Glutamatergic neuron (in vitro differentiated cells): ENCODE measurements at regions not wholly inside any gene's neighbourhood (a gene's known extent, or its start where the extent isn't known, plus 50 kb on each side); places are given as distances from the start of the nearest gene placed in this dataset.

Source experiments
- DNase-seq: peaks from one replicate; pipeline ENCODE4 v3.0.0; 2022
- H3K27ac Mint-ChIP-seq: one replicate; pipeline ENCODE4 v1.8.0; 2020; ENCODE audit warnings: mild to moderate bottlenecking, mixed read lengths, inconsistent platforms; ENCODE audit not compliant: unreplicated experiment
- H3K27me3 Mint-ChIP-seq: one replicate; pipeline ENCODE4 v1.8.0; 2020; ENCODE audit warnings: mild to moderate bottlenecking, moderate library complexity, mixed read lengths, inconsistent platforms; ENCODE audit not compliant: unreplicated experiment
- H3K36me3 Mint-ChIP-seq: one replicate; pipeline ENCODE4 v1.8.0; 2020; ENCODE audit warnings: mild to moderate bottlenecking, mixed read lengths, inconsistent platforms; ENCODE audit not compliant: unreplicated experiment
- H3K4me1 Mint-ChIP-seq: one replicate; pipeline ENCODE4 v1.8.0; 2020; ENCODE audit warnings: mild to moderate bottlenecking, low read depth, mixed read lengths, inconsistent platforms; ENCODE audit not compliant: unreplicated experiment
- H3K4me3 Mint-ChIP-seq: one replicate; pipeline ENCODE4 v1.8.0; 2020; ENCODE audit warnings: mild to moderate bottlenecking, mixed read lengths, inconsistent platforms; ENCODE audit not compliant: unreplicated experiment
- H3K9me3 Mint-ChIP-seq: one replicate; pipeline ENCODE4 v1.8.0; 2020; ENCODE audit warnings: mild to moderate bottlenecking, moderate library complexity, mixed read lengths, inconsistent platforms; ENCODE audit not compliant: unreplicated experiment
- CTCF ChIP-seq: fragments of 200-600 bp; sonication (generic); IDR thresholded peaks from one replicate; pipeline ENCODE4 v1.5.0; 2021; ENCODE audit not compliant: partially characterized antibody, unreplicated experiment

- no peak overlapping the region for H3K27ac Mint-ChIP-seq
- DNase-seq: no peak
- no peaks in the 10 kb centered on the region for H3K27me3 Mint-ChIP-seq
- peaks cover 5% of the 10 kb centered on the region for H3K4me1 Mint-ChIP-seq
- TF ChIP-seq CTCF: no peak
- H3K4me3 Mint-ChIP-seq: no peak overlapping the region
- H3K36me3 Mint-ChIP-seq: no peaks in the 10 kb centered on the region
- no peaks in the 10 kb centered on the region for H3K9me3 Mint-ChIP-seq
Observed at GRCh38 chr2:13110825-13111224, 394.1 kb downstream of the TRIB2 start.

- DNase-seq: no peak
- no peaks in the 10 kb centered on the region for H3K27me3 Mint-ChIP-seq
- H3K9me3 Mint-ChIP-seq: no peaks in the 10 kb centered on the region
- no peak overlapping the region for H3K4me3 Mint-ChIP-seq
- no peak overlapping the region for H3K27ac Mint-ChIP-seq
- H3K4me1 Mint-ChIP-seq: peaks cover 10% of the 10 kb centered on the region
- no peaks in the 10 kb centered on the region for H3K36me3 Mint-ChIP-seq
- no peak for TF ChIP-seq CTCF
Observed at GRCh38 chr2:13113002-13113401, 396.3 kb downstream of the TRIB2 start.

- Mint-ChIP-seq H3K4me3 (no peak overlapping the region), H3K27me3 (no peaks in the 10 kb centered on the region), H3K27ac (no peak overlapping the region), H3K4me1 (peaks cover 10% of the 10 kb centered on the region), H3K9me3 (no peaks in the 10 kb centered on the region), H3K36me3 (no peaks in the 10 kb centered on the region)
- DNase-seq: no peak
- no peak for TF ChIP-seq CTCF
Observed at GRCh38 chr2:13114391-13114790, 397.7 kb downstream of the TRIB2 start.

GRCh38 chr2:13115643-13116042, 398.9 kb downstream of the TRIB2 start:
- TF ChIP-seq CTCF: no peak
- DNase-seq: no peak
- Mint-ChIP-seq H3K4me3 (no peak overlapping the region), H3K27ac (no peak overlapping the region), H3K9me3 (no peaks in the 10 kb centered on the region), H3K36me3 (no peaks in the 10 kb centered on the region), H3K27me3 (no peaks in the 10 kb centered on the region), H3K4me1 (peaks cover 10% of the 10 kb centered on the region)

GRCh38 chr2:13121096-13121495, 404.4 kb downstream of the TRIB2 start:
- H3K4me3 Mint-ChIP-seq: no peak overlapping the region
- TF ChIP-seq CTCF: no peak
- peaks cover 2% of the 10 kb centered on the region for H3K4me1 Mint-ChIP-seq
- H3K9me3 Mint-ChIP-seq: no peaks in the 10 kb centered on the region
- no peak overlapping the region for H3K27ac Mint-ChIP-seq
- no peaks in the 10 kb centered on the region for H3K27me3 Mint-ChIP-seq
- no peak for DNase-seq
- no peaks in the 10 kb centered on the region for H3K36me3 Mint-ChIP-seq
